CD4-positive, alpha-beta T cell treated with Interleukin-15 for 4 hours (primary cell): ENCODE measurements at regions not wholly inside any gene's neighbourhood (a gene's known extent, or its start where the extent isn't known, plus 50 kb on each side); places are given as distances from the start of the nearest gene placed in this dataset.

ENCODE experiments used
- DNase-seq: peaks from one replicate; pipeline ENCODE4 v3.0.0-alpha.2; 2020; ENCODE audit warnings: low spot score

GRCh38 chr15:47644722-47645121 is 72.6 kb upstream of the SEMA6D start:
- DNase-seq: no peak

DNA sequence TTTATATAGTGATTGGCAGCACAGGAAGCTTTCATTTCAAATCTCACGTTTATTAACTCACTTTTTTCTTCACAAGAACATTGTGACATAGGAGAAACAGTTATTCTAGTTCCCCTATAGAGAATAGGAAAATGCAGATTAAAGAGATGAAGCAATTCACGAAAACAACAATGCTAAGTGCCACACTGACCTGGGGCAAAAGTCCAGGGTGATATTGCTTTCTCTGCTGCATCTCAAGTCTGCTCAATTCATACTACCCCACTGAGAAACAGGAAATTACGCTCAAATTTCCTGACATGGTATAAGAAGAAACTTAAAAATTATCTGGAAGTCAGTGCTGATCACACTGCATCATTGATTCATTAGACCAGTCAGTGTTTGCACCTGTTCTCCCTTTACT is 66.7 kb upstream of the SEMA6D start:
- DNase-seq: no peak

- no peak for DNase-seq
These were observed 65.0 kb upstream of the SEMA6D start for GRCh38 chr15:47652328-47652727.

DNA sequence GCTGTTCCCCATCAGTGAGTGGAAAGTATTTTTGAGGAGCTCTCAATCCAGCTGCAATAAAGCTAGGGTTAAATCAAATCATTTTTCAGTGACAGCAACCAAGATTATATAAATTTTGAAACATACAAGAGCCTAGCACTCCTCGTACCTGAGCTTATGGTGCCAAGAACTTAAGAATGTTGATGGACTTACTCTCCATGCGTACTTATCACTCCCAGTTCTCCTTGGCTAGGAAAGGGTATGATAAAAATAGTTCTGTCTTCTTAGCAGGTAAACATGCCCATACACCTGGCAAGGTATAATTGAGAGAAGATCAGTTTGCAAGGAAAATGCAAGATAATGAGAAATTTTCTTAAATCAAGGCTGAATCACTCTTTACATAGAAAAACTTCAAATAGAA is 64.5 kb upstream of the SEMA6D start:
- no peak for DNase-seq

GRCh38 chr15:47661661-47662180 is 55.6 kb upstream of the SEMA6D start:
- DNase-seq: no peak

DNA sequence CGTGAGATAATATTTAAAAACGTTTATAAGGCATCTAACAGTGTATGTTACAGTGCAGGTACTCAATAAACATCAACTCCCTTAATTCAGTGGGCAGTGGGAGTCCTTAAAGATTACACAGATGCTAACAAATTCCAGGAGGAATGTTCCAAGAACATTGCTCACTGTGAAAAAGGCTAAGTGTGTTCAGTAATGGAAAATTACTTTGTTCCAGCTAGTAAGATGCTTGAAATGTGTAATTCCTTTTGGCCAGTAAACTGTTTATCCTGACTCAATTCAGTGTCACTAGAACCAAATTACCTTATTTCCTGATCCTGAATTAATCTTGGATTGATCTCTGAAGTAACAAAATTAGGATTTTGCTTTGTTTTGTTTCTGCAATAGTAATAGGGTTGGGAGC is 54.2 kb upstream of the SEMA6D start:
- DNase-seq: no peak
